Neuronal stem cell (in vitro differentiated cells): ENCODE measurements at regions not wholly inside any gene's neighbourhood (a gene's known extent, or its start where the extent isn't known, plus 50 kb on each side); places are given as distances from the start of the nearest gene placed in this dataset.

ENCODE experiments used
- DNase-seq: peaks from one replicate; pipeline ENCODE4 v3.0.0-alpha.2; 2013; ENCODE audit warnings: low spot score
- H2AFZ ChIP-seq: one replicate; pipeline ENCODE4 v1.6.1; 2013; ENCODE audit warnings: mild to moderate bottlenecking, low read length, inconsistent platforms
- H2AK5ac ChIP-seq: 2 replicates; pipeline ENCODE4 v1.6.1; 2013; ENCODE audit warnings: low read depth, mild to moderate bottlenecking, inconsistent platforms, low read length, moderate library complexity, mixed read lengths
- H2BK120ac ChIP-seq: 2 replicates; pipeline ENCODE4 v1.6.1; 2013; ENCODE audit warnings: low read depth, mild to moderate bottlenecking, inconsistent platforms, low read length, moderate library complexity, mixed read lengths
- H2BK12ac ChIP-seq: one replicate; pipeline ENCODE4 v1.6.1; 2013; ENCODE audit warnings: low read length, inconsistent platforms
- H2BK15ac ChIP-seq: 2 replicates; pipeline ENCODE4 v1.6.1; 2013; ENCODE audit warnings: mild to moderate bottlenecking, low read length, inconsistent platforms, mixed read lengths
- H2BK5ac ChIP-seq: one replicate; pipeline ENCODE4 v1.6.1; 2013; ENCODE audit warnings: inconsistent platforms, mild to moderate bottlenecking, low read length, moderate library complexity
- H3K14ac ChIP-seq: one replicate; pipeline ENCODE4 v1.6.1; 2013; ENCODE audit warnings: low read length, inconsistent platforms
- H3K18ac ChIP-seq: 2 replicates; pipeline ENCODE4 v1.6.1; 2013; ENCODE audit warnings: low read length, inconsistent platforms
- H3K23ac ChIP-seq: 2 replicates; pipeline ENCODE4 v1.6.1; 2013; ENCODE audit warnings: low read depth, mild to moderate bottlenecking, mixed read lengths, low read length, inconsistent platforms; ENCODE audit not compliant: poor library complexity
- H3K27ac ChIP-seq: replicated peaks from 3 replicates; pipeline ENCODE4 v1.5.1; 2013; ENCODE audit warnings: low read length, inconsistent platforms
- H3K27me3 ChIP-seq, 3 experiments: 2 replicates each; pipeline ENCODE4 v1.6.1; 2013; ENCODE audit warnings: low read length in 3 of 3, mild to moderate bottlenecking in 2 of 3, inconsistent platforms in 1 of 3, low read depth in 1 of 3, mixed read lengths in 1 of 3, moderate library complexity in 1 of 3; ENCODE audit not compliant: control insufficient read depth in 3 of 3, insufficient read depth in 3 of 3
- H3K36me3 ChIP-seq, 2 donors: replicated peaks in 1 of 2; 2 replicates each; pipeline ENCODE4 v1.6.1; 2013; ENCODE audit warnings: low read length in 2 of 2; ENCODE audit not compliant: control insufficient read depth in 2 of 2, insufficient read depth in 2 of 2
- H3K4ac ChIP-seq: 2 replicates; pipeline ENCODE4 v1.6.1; 2013; ENCODE audit warnings: inconsistent platforms, mild to moderate bottlenecking, low read length, moderate library complexity
- H3K4me1 ChIP-seq, 2 donors: 1 replicate in 1 of 2; 2 replicates in 1 of 2; pipeline ENCODE4 v1.6.1; 2013; ENCODE audit warnings: low read length in 2 of 2, low read depth in 1 of 2; ENCODE audit not compliant: control insufficient read depth in 2 of 2, insufficient read depth in 1 of 2
- H3K4me2 ChIP-seq: one replicate; pipeline ENCODE4 v1.6.1; 2013; ENCODE audit warnings: mild to moderate bottlenecking, low read length, inconsistent platforms; ENCODE audit not compliant: insufficient read depth, poor library complexity, severe bottlenecking
- H3K4me3 ChIP-seq, 2 donors: 2 replicates each; pipeline ENCODE4 v1.5.1; 2013; ENCODE audit warnings: low read length in 2 of 2, mild to moderate bottlenecking in 2 of 2, inconsistent platforms in 1 of 2, moderate library complexity in 1 of 2
- H3K79me1 ChIP-seq: one replicate; pipeline ENCODE4 v1.6.1; 2013; ENCODE audit warnings: low read depth, mild to moderate bottlenecking, inconsistent platforms, low read length, moderate library complexity
- H3K9ac ChIP-seq: one replicate; pipeline ENCODE4 v1.6.1; 2013; ENCODE audit warnings: mild to moderate bottlenecking, low read depth, low read length, inconsistent platforms; ENCODE audit not compliant: poor library complexity
- H3K9me3 ChIP-seq, 2 donors: replicated peaks in 1 of 2; 2 replicates each; pipeline versions ENCODE3 to v1.6.1; 2013; ENCODE audit warnings: low read length in 2 of 2, mild to moderate bottlenecking in 2 of 2, inconsistent platforms in 1 of 2, low read depth in 1 of 2, mixed read lengths in 1 of 2, moderate library complexity in 1 of 2; ENCODE audit not compliant: control insufficient read depth in 2 of 2, insufficient read depth in 1 of 2
- H4K8ac ChIP-seq: one replicate; pipeline ENCODE4 v1.6.1; 2013; ENCODE audit warnings: low read depth, mild to moderate bottlenecking, inconsistent platforms, low read length, moderate library complexity
- H4K91ac ChIP-seq: one replicate; pipeline ENCODE4 v1.6.1; 2013; ENCODE audit warnings: low read length, low read depth, mild to moderate bottlenecking, inconsistent platforms; ENCODE audit not compliant: poor library complexity
- WGBS, 2 donors: extraction: QIAGEN DNeasy Blood & Tissue Kit; methylation state at CpG; one replicate each; pipeline ENCODE4 v1.1.7; 2013; ENCODE audit warnings: missing lambda C conversion rate in 2 of 2, mixed read lengths in 1 of 2; ENCODE audit not compliant: insufficient read length in 2 of 2, insufficient replicate concordance in 1 of 2; ENCODE audit errors: extremely low coverage in 2 of 2; 5-methylcytosine and 5-hydroxymethylcytosine counted together

- Histone ChIP-seq H3K4me1 (no peaks in the 10 kb centered on the region), H3K27ac (no peak overlapping the region), H3K4me2 (no peak overlapping the region), H3K14ac (no peak overlapping the region), H3K79me1 (no peaks in the 10 kb centered on the region), H4K91ac (no peak overlapping the region), H4K8ac (no peak overlapping the region), H3K9ac (no peak overlapping the region), H2AFZ (no peak overlapping the region), H2BK120ac (no peak overlapping the region), H3K36me3 (no peaks in the 10 kb centered on the region), H2BK12ac (no peak overlapping the region), H2BK15ac (no peak overlapping the region), H3K18ac (no peak overlapping the region), H3K27me3 (no peaks in the 10 kb centered on the region), H2AK5ac (no peak overlapping the region), H3K4ac (no peak overlapping the region), H3K23ac (no peak overlapping the region), H2BK5ac (no peak overlapping the region), H3K9me3 (no peaks in the 10 kb centered on the region), H3K4me3 (no peak overlapping the region)
- WGBS, 2 donors = 100% methylated on average over 1 of the region's 2 CpGs; no CpG with 5 or more reads in 1 of the 2 donors
- DNase-seq = no peak
Observed at GRCh38 chr10:107717046-107717445, 552.5 kb upstream of the SORCS1 start.

GRCh38 chr10:107715565-107715964, 551.1 kb upstream of the SORCS1 start:
- H3K23ac ChIP-seq = no peak overlapping the region
- H2BK12ac ChIP-seq = no peak overlapping the region
- H3K27ac ChIP-seq = no peak overlapping the region
- H2BK5ac ChIP-seq = no peak overlapping the region
- H3K4me1 ChIP-seq = no peaks in the 10 kb centered on the region
- H3K9me3 ChIP-seq = no peaks in the 10 kb centered on the region
- H4K8ac ChIP-seq = no peak overlapping the region
- no peak overlapping the region for H2BK15ac ChIP-seq
- H3K4me2 ChIP-seq = no peak overlapping the region
- no peak for DNase-seq
- no CpG with 5 or more reads among the region's 3 CpGs for WGBS, 2 donors
- H3K14ac ChIP-seq = no peak overlapping the region
- no peak overlapping the region for H3K4ac ChIP-seq
- H3K9ac ChIP-seq = no peak overlapping the region
- H2AK5ac ChIP-seq = no peak overlapping the region
- no peak overlapping the region for H4K91ac ChIP-seq
- H3K27me3 ChIP-seq = no peaks in the 10 kb centered on the region
- H2AFZ ChIP-seq = no peak overlapping the region
- no peaks in the 10 kb centered on the region for H3K36me3 ChIP-seq
- H3K18ac ChIP-seq = no peak overlapping the region
- no peaks in the 10 kb centered on the region for H3K79me1 ChIP-seq
- H3K4me3 ChIP-seq = no peak overlapping the region
- H2BK120ac ChIP-seq = no peak overlapping the region

GRCh38 chr10:107708981-107709380, 544.5 kb upstream of the SORCS1 start:
- H4K8ac ChIP-seq = no peak overlapping the region
- H2AK5ac ChIP-seq = no peak overlapping the region
- H3K4me1 ChIP-seq = no peaks in the 10 kb centered on the region
- no peak overlapping the region for H3K14ac ChIP-seq
- no peak overlapping the region for H3K27ac ChIP-seq
- no peak overlapping the region for H3K4me3 ChIP-seq
- H2BK120ac ChIP-seq = no peak overlapping the region
- H3K36me3 ChIP-seq = no peaks in the 10 kb centered on the region
- no peak overlapping the region for H3K4ac ChIP-seq
- no peak for DNase-seq
- WGBS, 2 donors = no CpG with 5 or more reads among the region's 1 CpG
- H3K9me3 ChIP-seq = no peaks in the 10 kb centered on the region
- no peak overlapping the region for H2BK5ac ChIP-seq
- H2BK15ac ChIP-seq = no peak overlapping the region
- H3K23ac ChIP-seq = no peak overlapping the region
- H2AFZ ChIP-seq = no peak overlapping the region
- H4K91ac ChIP-seq = no peak overlapping the region
- no peak overlapping the region for H3K4me2 ChIP-seq
- H3K27me3 ChIP-seq = no peaks in the 10 kb centered on the region
- H3K9ac ChIP-seq = no peak overlapping the region
- H2BK12ac ChIP-seq = no peak overlapping the region
- H3K79me1 ChIP-seq = no peaks in the 10 kb centered on the region
- H3K18ac ChIP-seq = no peak overlapping the region

- Histone ChIP-seq H4K8ac (no peak overlapping the region), H3K27ac (no peak overlapping the region), H3K4ac (no peak overlapping the region), H3K9me3 (no peaks in the 10 kb centered on the region), H2AK5ac (no peak overlapping the region), H3K23ac (no peak overlapping the region), H3K4me2 (no peak overlapping the region), H3K36me3 (no peaks in the 10 kb centered on the region), H2BK5ac (no peak overlapping the region), H3K9ac (no peak overlapping the region), H2BK15ac (no peak overlapping the region), H2BK120ac (no peak overlapping the region), H3K14ac (no peak overlapping the region), H4K91ac (no peak overlapping the region), H3K18ac (no peak overlapping the region), H3K4me3 (no peak overlapping the region), H3K27me3 (no peaks in the 10 kb centered on the region), H2AFZ (no peak overlapping the region), H3K4me1 (no peaks in the 10 kb centered on the region), H2BK12ac (no peak overlapping the region), H3K79me1 (no peaks in the 10 kb centered on the region)
- no peak for DNase-seq
- WGBS, 2 donors = no CpG with 5 or more reads among the region's 1 CpG
Observed at GRCh38 chr10:107706096-107706725, 541.7 kb upstream of the SORCS1 start.
